Neural cell (in vitro differentiated cells): ENCODE measurements at regions not wholly inside any gene's neighbourhood (a gene's known extent, or its start where the extent isn't known, plus 50 kb on each side); places are given as distances from the start of the nearest gene placed in this dataset.

ENCODE experiments used
- H2AFZ ChIP-seq: fragments of 200-600, 300-800 bp; sonication (generic), shearing (Covaris generic); 2 replicates; pipeline ENCODE4 v1.6.0; 2014; ENCODE audit warnings: low read depth, mild to moderate bottlenecking, antibody characterized with exemption, low read length, moderate library complexity
- H3F3A ChIP-seq: fragments of 200-600 bp; shearing (Covaris generic); 2 replicates; pipeline ENCODE4 v1.6.1; 2016; ENCODE audit warnings: mild to moderate bottlenecking, moderate library complexity, mixed read lengths, antibody characterized with exemption, low read length; ENCODE audit not compliant: insufficient read depth, poor library complexity, severe bottlenecking
- H3K27ac ChIP-seq: fragments of 200-600, 300-800 bp; sonication (generic), shearing (Covaris generic); 2 replicates; pipeline ENCODE4 v1.5.1; 2014; ENCODE audit warnings: mild to moderate bottlenecking, low read length, moderate library complexity
- H3K27me3 ChIP-seq: fragments of 300-800, 200-600 bp; sonication (generic), shearing (Covaris generic); 2 replicates; pipeline ENCODE4 v1.6.0; 2014; ENCODE audit warnings: mild to moderate bottlenecking, low read depth, low read length, moderate library complexity; ENCODE audit not compliant: insufficient read depth
- H3K36me3 ChIP-seq: fragments of 300-800, 200-600 bp; sonication (generic), shearing (Covaris generic); 2 replicates; pipeline ENCODE4 v1.5.1; 2014; ENCODE audit warnings: mild to moderate bottlenecking, antibody characterized with exemption, low read length, moderate library complexity; ENCODE audit not compliant: insufficient read depth
- H3K4me2 ChIP-seq: fragments of 300-800, 200-600 bp; sonication (generic), shearing (Covaris generic); 2 replicates; pipeline ENCODE4 v1.6.0; 2014; ENCODE audit warnings: mild to moderate bottlenecking, low read length
- H3K4me3 ChIP-seq: fragments of 300-800, 200-600 bp; sonication (generic), shearing (Covaris generic); 2 replicates; pipeline ENCODE4 v1.5.1; 2014; ENCODE audit warnings: mild to moderate bottlenecking, low read length, moderate library complexity
- H3K79me2 ChIP-seq: fragments of 200-600 bp; shearing (Covaris generic); replicated peaks from 2 replicates; pipeline ENCODE4 v1.6.0; 2014; ENCODE audit warnings: mild to moderate bottlenecking, low read length, moderate library complexity; ENCODE audit not compliant: insufficient read depth
- H3K9ac ChIP-seq: fragments of 300-800, 200-600 bp; sonication (generic), shearing (Covaris generic); 2 replicates; pipeline ENCODE4 v1.6.1; 2016; ENCODE audit warnings: mild to moderate bottlenecking, low read length, mixed read lengths
- H3K9me2 ChIP-seq: fragments of 200-600 bp; shearing (Covaris generic); 2 replicates; pipeline ENCODE4 v1.6.1; 2016; ENCODE audit warnings: mild to moderate bottlenecking, low read length, mixed read lengths; ENCODE audit not compliant: insufficient read depth
- H3K9me3 ChIP-seq: fragments of 200-600, 300-800 bp; sonication (generic), shearing (Covaris generic); 2 replicates; pipeline ENCODE4 v1.6.1; 2016; ENCODE audit warnings: mild to moderate bottlenecking, mixed run types, low read length, moderate library complexity, mixed read lengths
- H4K20me1 ChIP-seq: fragments of 200-600 bp; shearing (Covaris generic); 2 replicates; pipeline ENCODE4 v1.6.1; 2016; ENCODE audit warnings: mild to moderate bottlenecking, mixed run types; ENCODE audit not compliant: insufficient read depth
- EP300 ChIP-seq: fragments of 450-650 bp; conservative IDR thresholded peaks from 2 replicates; pipeline ENCODE4 v1.6.1; 2014; ENCODE audit warnings: antibody characterized with exemption, mild to moderate bottlenecking, moderate library complexity; ENCODE audit not compliant: poor library complexity, severe bottlenecking
- EZH2 ChIP-seq: fragments of 200-600, 300-800 bp; shearing (Covaris generic), sonication (generic); IDR thresholded peaks from 2 replicates; pipeline ENCODE4 v1.6.1; 2014; ENCODE audit warnings: antibody characterized with exemption, low read length, borderline replicate concordance, mild to moderate bottlenecking; ENCODE audit not compliant: insufficient read depth, poor library complexity, severe bottlenecking
- MXI1 ChIP-seq: fragments of 450-650 bp; conservative IDR thresholded peaks from 2 replicates; pipeline ENCODE4 v1.6.1; 2014; ENCODE audit warnings: antibody characterized with exemption, mild to moderate bottlenecking; ENCODE audit not compliant: poor library complexity, severe bottlenecking
- POLR2AphosphoS5 ChIP-seq: IDR thresholded peaks from 2 replicates; pipeline ENCODE4 v1.6.1; 2012
- RAD21 ChIP-seq: fragments of 450-650 bp; conservative IDR thresholded peaks from 2 replicates; pipeline ENCODE4 v1.6.1; 2014; ENCODE audit warnings: antibody characterized with exemption, mild to moderate bottlenecking, moderate library complexity
- SMC3 ChIP-seq: fragments of 450-650 bp; conservative IDR thresholded peaks from 2 replicates; pipeline ENCODE4 v1.6.1; 2014; ENCODE audit warnings: antibody characterized with exemption, mild to moderate bottlenecking, moderate library complexity; ENCODE audit not compliant: poor library complexity
- TAF1 ChIP-seq: IDR thresholded peaks from 2 replicates; pipeline ENCODE4 v1.6.1; 2012; ENCODE audit warnings: low read depth
- TF ChIP-seq, protein P1 (sequence below): IDR thresholded peaks from 2 replicates; pipeline ENCODE4 v1.6.1; 2012; ENCODE audit warnings: borderline replicate concordance
- TF ChIP-seq, protein P2 (sequence below): fragments of 450-650 bp; IDR thresholded peaks from 2 replicates; pipeline ENCODE4 v1.5.1; 2014; ENCODE audit warnings: antibody characterized with exemption, mild to moderate bottlenecking, moderate library complexity; ENCODE audit not compliant: poor library complexity, severe bottlenecking

DNA sequence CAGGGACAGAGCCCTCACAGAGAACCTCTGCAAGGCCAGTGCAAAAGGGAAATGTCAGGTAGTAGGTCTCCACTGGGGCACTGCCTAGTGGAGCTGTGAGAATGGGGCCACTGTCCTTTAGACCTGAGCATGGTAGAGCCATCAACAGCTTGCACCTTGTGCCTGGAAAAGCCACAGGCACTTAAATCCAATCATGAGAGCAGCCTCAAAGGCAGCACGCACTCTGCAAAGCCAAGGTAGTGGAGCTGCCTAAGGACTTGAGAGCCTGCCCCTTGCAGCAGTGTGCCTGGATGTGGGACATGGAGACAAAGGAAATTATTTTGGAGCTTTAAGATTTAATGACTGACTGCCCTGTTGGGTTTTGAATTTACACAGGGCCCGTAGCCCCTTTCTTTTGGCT, 918.5 kb upstream of the POT1 start:
- Histone ChIP-seq H3F3A (no peaks in the 10 kb centered on the region), H4K20me1 (no peaks in the 10 kb centered on the region), H3K4me3 (no peak overlapping the region), H3K27ac (no peak overlapping the region), H3K27me3 (no peaks in the 10 kb centered on the region), H3K4me2 (no peak overlapping the region), H3K36me3 (no peaks in the 10 kb centered on the region), H2AFZ (no peak overlapping the region), H3K9me3 (no peaks in the 10 kb centered on the region), H3K9ac (no peak overlapping the region), H3K9me2 (no peaks in the 10 kb centered on the region), H3K79me2 (no peaks in the 10 kb centered on the region)
- no peak for TF ChIP-seq MXI1
- TF ChIP-seq, protein P1, sequence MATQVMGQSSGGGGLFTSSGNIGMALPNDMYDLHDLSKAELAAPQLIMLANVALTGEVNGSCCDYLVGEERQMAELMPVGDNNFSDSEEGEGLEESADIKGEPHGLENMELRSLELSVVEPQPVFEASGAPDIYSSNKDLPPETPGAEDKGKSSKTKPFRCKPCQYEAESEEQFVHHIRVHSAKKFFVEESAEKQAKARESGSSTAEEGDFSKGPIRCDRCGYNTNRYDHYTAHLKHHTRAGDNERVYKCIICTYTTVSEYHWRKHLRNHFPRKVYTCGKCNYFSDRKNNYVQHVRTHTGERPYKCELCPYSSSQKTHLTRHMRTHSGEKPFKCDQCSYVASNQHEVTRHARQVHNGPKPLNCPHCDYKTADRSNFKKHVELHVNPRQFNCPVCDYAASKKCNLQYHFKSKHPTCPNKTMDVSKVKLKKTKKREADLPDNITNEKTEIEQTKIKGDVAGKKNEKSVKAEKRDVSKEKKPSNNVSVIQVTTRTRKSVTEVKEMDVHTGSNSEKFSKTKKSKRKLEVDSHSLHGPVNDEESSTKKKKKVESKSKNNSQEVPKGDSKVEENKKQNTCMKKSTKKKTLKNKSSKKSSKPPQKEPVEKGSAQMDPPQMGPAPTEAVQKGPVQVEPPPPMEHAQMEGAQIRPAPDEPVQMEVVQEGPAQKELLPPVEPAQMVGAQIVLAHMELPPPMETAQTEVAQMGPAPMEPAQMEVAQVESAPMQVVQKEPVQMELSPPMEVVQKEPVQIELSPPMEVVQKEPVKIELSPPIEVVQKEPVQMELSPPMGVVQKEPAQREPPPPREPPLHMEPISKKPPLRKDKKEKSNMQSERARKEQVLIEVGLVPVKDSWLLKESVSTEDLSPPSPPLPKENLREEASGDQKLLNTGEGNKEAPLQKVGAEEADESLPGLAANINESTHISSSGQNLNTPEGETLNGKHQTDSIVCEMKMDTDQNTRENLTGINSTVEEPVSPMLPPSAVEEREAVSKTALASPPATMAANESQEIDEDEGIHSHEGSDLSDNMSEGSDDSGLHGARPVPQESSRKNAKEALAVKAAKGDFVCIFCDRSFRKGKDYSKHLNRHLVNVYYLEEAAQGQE = no peak
- TF ChIP-seq EZH2 = no peak
- TF ChIP-seq POLR2AphosphoS5 = no peak
- TF ChIP-seq RAD21 = no peak
- TF ChIP-seq TAF1 = no peak
- no peak for TF ChIP-seq EP300
- no peak for TF ChIP-seq SMC3
- TF ChIP-seq, protein P2, sequence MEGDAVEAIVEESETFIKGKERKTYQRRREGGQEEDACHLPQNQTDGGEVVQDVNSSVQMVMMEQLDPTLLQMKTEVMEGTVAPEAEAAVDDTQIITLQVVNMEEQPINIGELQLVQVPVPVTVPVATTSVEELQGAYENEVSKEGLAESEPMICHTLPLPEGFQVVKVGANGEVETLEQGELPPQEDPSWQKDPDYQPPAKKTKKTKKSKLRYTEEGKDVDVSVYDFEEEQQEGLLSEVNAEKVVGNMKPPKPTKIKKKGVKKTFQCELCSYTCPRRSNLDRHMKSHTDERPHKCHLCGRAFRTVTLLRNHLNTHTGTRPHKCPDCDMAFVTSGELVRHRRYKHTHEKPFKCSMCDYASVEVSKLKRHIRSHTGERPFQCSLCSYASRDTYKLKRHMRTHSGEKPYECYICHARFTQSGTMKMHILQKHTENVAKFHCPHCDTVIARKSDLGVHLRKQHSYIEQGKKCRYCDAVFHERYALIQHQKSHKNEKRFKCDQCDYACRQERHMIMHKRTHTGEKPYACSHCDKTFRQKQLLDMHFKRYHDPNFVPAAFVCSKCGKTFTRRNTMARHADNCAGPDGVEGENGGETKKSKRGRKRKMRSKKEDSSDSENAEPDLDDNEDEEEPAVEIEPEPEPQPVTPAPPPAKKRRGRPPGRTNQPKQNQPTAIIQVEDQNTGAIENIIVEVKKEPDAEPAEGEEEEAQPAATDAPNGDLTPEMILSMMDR = no peak

- TF ChIP-seq TAF1 = no peak
- TF ChIP-seq POLR2AphosphoS5 = no peak
- no peak for TF ChIP-seq SMC3
- TF ChIP-seq RAD21 = no peak
- TF ChIP-seq, protein P1 = no peak
- TF ChIP-seq EP300 = no peak
- no peak for TF ChIP-seq EZH2
- TF ChIP-seq, protein P2 = no peak
- no peak for TF ChIP-seq MXI1
- H3K36me3 ChIP-seq = no peaks in the 10 kb centered on the region
- no peak overlapping the region for H3K9ac ChIP-seq
- no peak overlapping the region for H3K4me3 ChIP-seq
- no peak overlapping the region for H3K4me2 ChIP-seq
- no peak overlapping the region for H3K27ac ChIP-seq
- H3K27me3 ChIP-seq = no peaks in the 10 kb centered on the region
- no peaks in the 10 kb centered on the region for H3K79me2 ChIP-seq
- no peak overlapping the region for H2AFZ ChIP-seq
- no peaks in the 10 kb centered on the region for H4K20me1 ChIP-seq
- H3K9me3 ChIP-seq = no peaks in the 10 kb centered on the region
- H3F3A ChIP-seq = no peaks in the 10 kb centered on the region
- H3K9me2 ChIP-seq = no peaks in the 10 kb centered on the region
These were observed 918.1 kb upstream of the POT1 start for GRCh38 chr7:125847692-125848091.
